GM21390 (cell line): ENCODE measurements at regions not wholly inside any gene's neighbourhood (a gene's known extent, or its start where the extent isn't known, plus 50 kb on each side); places are given as distances from the start of the nearest gene placed in this dataset.

ENCODE experiments used
- ATAC-seq: cut with Tn5 transposase; IDR thresholded peaks from one replicate; pipeline ENCODE4 v1.9.1; 2021; ENCODE audit not compliant: unreplicated experiment

- no peak for ATAC-seq
Measured at GRCh38 chr2:223369889-223370288, 232.3 kb downstream of the SCG2 start.

- no peak for ATAC-seq
Measured at GRCh38 chr2:223383315-223383714, 218.8 kb downstream of the SCG2 start.

GRCh38 chr2:223386189-223386588 is 216.0 kb downstream of the SCG2 start:
- no peak for ATAC-seq

- no peak for ATAC-seq
Measured at GRCh38 chr2:223386984-223387383, 215.2 kb downstream of the SCG2 start.

GRCh38 chr2:223389624-223390023 is 212.5 kb downstream of the SCG2 start:
- ATAC-seq = no peak

- ATAC-seq = no peak
Measured at GRCh38 chr2:223396993-223397392, 205.2 kb downstream of the SCG2 start.

- no peak for ATAC-seq
Measured at GRCh38 chr2:223399357-223399957, 202.7 kb downstream of the SCG2 start.

- ATAC-seq = no peak
Measured at GRCh38 chr2:223404616-223405015, 197.5 kb downstream of the SCG2 start.

- no peak for ATAC-seq
Measured at GRCh38 chr2:223414646-223415045, 187.5 kb downstream of the SCG2 start.

- ATAC-seq = no peak
Measured at GRCh38 chr2:223415071-223415470, 187.1 kb downstream of the SCG2 start.

GRCh38 chr2:223416815-223417610 is 185.1 kb downstream of the SCG2 start:
- no peak for ATAC-seq

- ATAC-seq = no peak
Measured at GRCh38 chr2:223418131-223418530, 184.0 kb downstream of the SCG2 start.

GRCh38 chr2:223418604-223419199 is 183.5 kb downstream of the SCG2 start:
- no peak for ATAC-seq

- no peak for ATAC-seq
Measured at GRCh38 chr2:223420048-223420447, 182.1 kb downstream of the SCG2 start.

- no peak for ATAC-seq
Measured at GRCh38 chr2:223431479-223431878, 170.7 kb downstream of the SCG2 start.

GRCh38 chr2:223433461-223433860 is 168.7 kb downstream of the SCG2 start:
- no peak for ATAC-seq

- no peak for ATAC-seq
Measured at GRCh38 chr2:223437788-223438187, 164.4 kb downstream of the SCG2 start.

- ATAC-seq = no peak
Measured at GRCh38 chr2:223439184-223439583, 163.0 kb downstream of the SCG2 start.

- ATAC-seq = no peak
Measured at GRCh38 chr2:223439786-223440185, 162.4 kb downstream of the SCG2 start.

- no peak for ATAC-seq
Measured at GRCh38 chr2:223442847-223443246, 159.3 kb downstream of the SCG2 start.

- ATAC-seq = no peak
Measured at GRCh38 chr2:223450246-223450645, 151.9 kb downstream of the SCG2 start.

GRCh38 chr2:223457301-223457700 is 144.9 kb downstream of the SCG2 start:
- no peak for ATAC-seq
